Loucy (cell line): ENCODE measurements at regions not wholly inside any gene's neighbourhood (a gene's known extent, or its start where the extent isn't known, plus 50 kb on each side); places are given as distances from the start of the nearest gene placed in this dataset.

ENCODE experiments used
- EZH2phosphoT487 ChIP-seq: fragments of 200-600 bp; IDR thresholded peaks from 2 replicates; pipeline ENCODE4 v1.6.1; 2018; ENCODE audit warnings: antibody characterized with exemption, mild to moderate bottlenecking, moderate library complexity, borderline replicate concordance
- TF ChIP-seq, protein P1 (sequence below): fragments of 200-600 bp; sonication (generic); conservative IDR thresholded peaks from 2 replicates; pipeline ENCODE4 v1.5.1; 2014; ENCODE audit warnings: mild to moderate bottlenecking, antibody characterized with exemption, low read length

- TF ChIP-seq, protein P1, sequence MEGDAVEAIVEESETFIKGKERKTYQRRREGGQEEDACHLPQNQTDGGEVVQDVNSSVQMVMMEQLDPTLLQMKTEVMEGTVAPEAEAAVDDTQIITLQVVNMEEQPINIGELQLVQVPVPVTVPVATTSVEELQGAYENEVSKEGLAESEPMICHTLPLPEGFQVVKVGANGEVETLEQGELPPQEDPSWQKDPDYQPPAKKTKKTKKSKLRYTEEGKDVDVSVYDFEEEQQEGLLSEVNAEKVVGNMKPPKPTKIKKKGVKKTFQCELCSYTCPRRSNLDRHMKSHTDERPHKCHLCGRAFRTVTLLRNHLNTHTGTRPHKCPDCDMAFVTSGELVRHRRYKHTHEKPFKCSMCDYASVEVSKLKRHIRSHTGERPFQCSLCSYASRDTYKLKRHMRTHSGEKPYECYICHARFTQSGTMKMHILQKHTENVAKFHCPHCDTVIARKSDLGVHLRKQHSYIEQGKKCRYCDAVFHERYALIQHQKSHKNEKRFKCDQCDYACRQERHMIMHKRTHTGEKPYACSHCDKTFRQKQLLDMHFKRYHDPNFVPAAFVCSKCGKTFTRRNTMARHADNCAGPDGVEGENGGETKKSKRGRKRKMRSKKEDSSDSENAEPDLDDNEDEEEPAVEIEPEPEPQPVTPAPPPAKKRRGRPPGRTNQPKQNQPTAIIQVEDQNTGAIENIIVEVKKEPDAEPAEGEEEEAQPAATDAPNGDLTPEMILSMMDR: no peak
- TF ChIP-seq EZH2phosphoT487: no peak
Measured at GRCh38 chr21:29991624-29992023, 51.8 kb upstream of the GRIK1 start.
